ENCODE measurements at regions not wholly inside any gene's neighbourhood (a gene's known extent, or its start where the extent isn't known, plus 50 kb on each side); places are given as distances from the start of the nearest gene placed in this dataset.
"Not testable (repeated sequence)": the region's sequence is repeated elsewhere in the genome, so short reads cannot be mapped to it uniquely, and the experiment has no call there.

DNA sequence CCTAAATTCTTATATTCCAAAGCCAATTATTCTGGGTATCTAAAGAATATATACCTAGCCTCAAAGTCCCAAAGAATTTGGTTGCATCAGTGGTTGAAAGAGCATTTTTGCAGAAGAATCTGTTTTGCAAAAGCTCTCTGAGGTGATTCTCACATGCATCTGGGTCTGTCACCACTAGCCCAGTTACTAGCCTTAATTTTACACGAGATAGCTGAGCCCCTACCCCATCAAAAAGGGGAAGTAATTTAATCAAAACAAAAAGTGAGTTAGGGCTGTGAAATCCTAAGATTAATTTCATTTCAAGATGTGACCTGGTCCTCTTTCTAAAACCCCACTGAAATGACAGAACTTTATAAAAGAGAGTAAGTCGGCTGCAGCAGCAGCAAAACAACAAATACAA is 53.7 kb upstream of the ZSCAN2 start:
- TF ChIP-seq CHD2 (IDR thresholded peaks at IDR 0.05; ENCODE audit: low read length, partially characterized antibody); FOXM1 (IDR thresholded peaks at IDR 0.05; ENCODE audit: low read depth): not testable (repeated sequence)
